IPS DF 19.7 (cell line): ENCODE measurements at regions not wholly inside any gene's neighbourhood (a gene's known extent, or its start where the extent isn't known, plus 50 kb on each side); places are given as distances from the start of the nearest gene placed in this dataset.

Experiments used
- DNase-seq: peaks from one replicate; pipeline ENCODE4 v3.0.0-alpha.2; 2013; ENCODE audit warnings: low read depth, low spot score

GRCh38 chr20:6562111-6562510 lies 205.4 kb upstream of the BMP2 start:
- no peak for DNase-seq

GRCh38 chr20:6560978-6561377 lies 206.5 kb upstream of the BMP2 start:
- DNase-seq, result no peak

- no peak for DNase-seq
Measured at GRCh38 chr20:6559791-6560190, 207.7 kb upstream of the BMP2 start.

- no peak for DNase-seq
Measured at GRCh38 chr20:6558341-6558740, 209.1 kb upstream of the BMP2 start.

- DNase-seq, result no peak
Measured at GRCh38 chr20:6533761-6534479, 233.6 kb upstream of the BMP2 start.

- no peak for DNase-seq
Measured at GRCh38 chr20:6533351-6533750, 234.1 kb upstream of the BMP2 start.

- DNase-seq, result no peak
Measured at GRCh38 chr20:6530779-6531315, 236.6 kb upstream of the BMP2 start.

- DNase-seq, result no peak
Measured at GRCh38 chr20:6530254-6530653, 237.2 kb upstream of the BMP2 start.

- DNase-seq, result no peak
Measured at GRCh38 chr20:6525447-6526303, 241.8 kb upstream of the BMP2 start.

GRCh38 chr20:6524305-6524704 lies 243.2 kb upstream of the BMP2 start:
- DNase-seq, result no peak

GRCh38 chr20:6519556-6519955 lies 247.9 kb upstream of the BMP2 start:
- DNase-seq, result no peak

- no peak for DNase-seq
Measured at GRCh38 chr20:6515261-6515660, 252.2 kb upstream of the BMP2 start.

- DNase-seq, result no peak
Measured at GRCh38 chr20:6513599-6513998, 253.9 kb upstream of the BMP2 start.

- no peak for DNase-seq
Measured at GRCh38 chr20:6509374-6509773, 258.1 kb upstream of the BMP2 start.

- no peak for DNase-seq
Measured at GRCh38 chr20:6506906-6507305, 260.6 kb upstream of the BMP2 start.

- no peak for DNase-seq
Measured at GRCh38 chr20:6504826-6505225, 262.7 kb upstream of the BMP2 start.

GRCh38 chr20:6504179-6504578 lies 263.3 kb upstream of the BMP2 start:
- DNase-seq, result no peak

GRCh38 chr20:6502999-6503398 lies 264.5 kb upstream of the BMP2 start:
- no peak for DNase-seq

GRCh38 chr20:6502219-6502618 lies 265.3 kb upstream of the BMP2 start:
- DNase-seq, result no peak

GRCh38 chr20:6501061-6501460 lies 266.4 kb upstream of the BMP2 start:
- no peak for DNase-seq

- no peak for DNase-seq
Measured at GRCh38 chr20:6499566-6499965, 267.9 kb upstream of the BMP2 start.

GRCh38 chr20:6496874-6497273 lies 270.6 kb upstream of the BMP2 start:
- DNase-seq, result no peak

GRCh38 chr20:6495907-6496306 lies 271.6 kb upstream of the BMP2 start:
- DNase-seq, result no peak
